Parathyroid adenoma (tissue), 2 donors: ENCODE measurements at regions not wholly inside any gene's neighbourhood (a gene's known extent, or its start where the extent isn't known, plus 50 kb on each side); places are given as distances from the start of the nearest gene placed in this dataset.

Experiments used
- H2AFZ ChIP-seq: fragments of 300-600 bp; sonication (generic); one replicate; pipeline ENCODE4 v1.7.0; 2017; ENCODE audit warnings: antibody characterized with exemption, mild to moderate bottlenecking
- H3K27ac ChIP-seq: fragments of 300-600 bp; sonication (generic); one replicate; pipeline ENCODE4 v1.7.0; 2017
- H3K27me3 ChIP-seq: fragments of 300-600 bp; sonication (generic); one replicate; pipeline ENCODE4 v1.7.0; 2017; ENCODE audit warnings: low read length; ENCODE audit not compliant: control insufficient read depth, insufficient read depth
- H3K36me3 ChIP-seq: fragments of 300-600 bp; sonication (generic); one replicate; pipeline ENCODE4 v1.7.0; 2017; ENCODE audit warnings: low read length; ENCODE audit not compliant: control insufficient read depth, insufficient read depth
- H3K4me1 ChIP-seq: fragments of 300-600 bp; sonication (generic); one replicate; pipeline ENCODE4 v1.7.0; 2017; ENCODE audit warnings: control low read depth
- H3K4me2 ChIP-seq: fragments of 300-600 bp; sonication (generic); one replicate; pipeline ENCODE4 v1.7.0; 2017; ENCODE audit warnings: low read length
- H3K4me3 ChIP-seq: fragments of 300-600 bp; sonication (generic); one replicate; pipeline ENCODE4 v1.7.0; 2017; ENCODE audit warnings: low read depth, low read length
- H3K79me2 ChIP-seq: fragments of 300-600 bp; sonication (generic); one replicate; pipeline ENCODE4 v1.7.0; 2017; ENCODE audit warnings: control low read depth
- H3K9ac ChIP-seq: fragments of 300-600 bp; sonication (generic); one replicate; pipeline ENCODE4 v1.7.0; 2017; ENCODE audit warnings: mild to moderate bottlenecking
- H3K9me3 ChIP-seq: fragments of 300-600 bp; sonication (generic); one replicate; pipeline ENCODE4 v1.7.0; 2017; ENCODE audit warnings: low read length; ENCODE audit not compliant: control insufficient read depth
- CTCF ChIP-seq: fragments of 300-600 bp; sonication (generic); IDR thresholded peaks from one replicate; pipeline ENCODE4 v1.7.0; 2017; ENCODE audit warnings: antibody characterized with exemption, mild to moderate bottlenecking
- donor health status: primary hyperparathyroidism.

- Histone ChIP-seq H3K4me3 (no peak overlapping the region), H2AFZ (no peak overlapping the region), H3K4me2 (no peak overlapping the region), H3K4me1 (no peaks in the 10 kb centered on the region), H3K36me3 (no peaks in the 10 kb centered on the region), H3K9me3 (no peaks in the 10 kb centered on the region), H3K27ac (no peak overlapping the region), H3K9ac (no peak overlapping the region), H3K27me3 (no peaks in the 10 kb centered on the region), H3K79me2 (no peaks in the 10 kb centered on the region)
- no peak for TF ChIP-seq CTCF
These were observed 223.5 kb upstream of the BLID start for GRCh38 chr11:122339436-122340060.

- Histone ChIP-seq H3K9ac (no peak overlapping the region), H3K4me2 (no peak overlapping the region), H2AFZ (no peak overlapping the region), H3K27ac (no peak overlapping the region), H3K9me3 (no peaks in the 10 kb centered on the region), H3K4me1 (no peaks in the 10 kb centered on the region), H3K27me3 (no peaks in the 10 kb centered on the region), H3K36me3 (no peaks in the 10 kb centered on the region), H3K79me2 (no peaks in the 10 kb centered on the region), H3K4me3 (no peak overlapping the region)
- TF ChIP-seq CTCF: no peak
These were observed 221.7 kb upstream of the BLID start for GRCh38 chr11:122337704-122338103.

- Histone ChIP-seq H2AFZ (no peak overlapping the region), H3K79me2 (no peaks in the 10 kb centered on the region), H3K27me3 (no peaks in the 10 kb centered on the region), H3K4me2 (no peak overlapping the region), H3K36me3 (no peaks in the 10 kb centered on the region), H3K9me3 (no peaks in the 10 kb centered on the region), H3K9ac (no peak overlapping the region), H3K4me1 (no peaks in the 10 kb centered on the region), H3K27ac (no peak overlapping the region), H3K4me3 (no peak overlapping the region)
- no peak for TF ChIP-seq CTCF
These were observed 221.2 kb upstream of the BLID start for GRCh38 chr11:122337241-122337640.

GRCh38 chr11:122336706-122337105 is 220.7 kb upstream of the BLID start:
- no peak for TF ChIP-seq CTCF
- H3K4me1 ChIP-seq: no peaks in the 10 kb centered on the region
- H3K9ac ChIP-seq: no peak overlapping the region
- H2AFZ ChIP-seq: no peak overlapping the region
- H3K4me2 ChIP-seq: no peak overlapping the region
- H3K27ac ChIP-seq: no peak overlapping the region
- no peaks in the 10 kb centered on the region for H3K36me3 ChIP-seq
- H3K9me3 ChIP-seq: no peaks in the 10 kb centered on the region
- H3K27me3 ChIP-seq: no peaks in the 10 kb centered on the region
- H3K79me2 ChIP-seq: no peaks in the 10 kb centered on the region
- H3K4me3 ChIP-seq: no peak overlapping the region
